H9 (cell line): ENCODE measurements at regions not wholly inside any gene's neighbourhood (a gene's known extent, or its start where the extent isn't known, plus 50 kb on each side); places are given as distances from the start of the nearest gene placed in this dataset.

ENCODE experiments used
- DNase-seq: peaks from one replicate; pipeline ENCODE4 v3.0.0-alpha.2; 2017
- H2AFZ ChIP-seq: one replicate; pipeline ENCODE4 v1.6.1; 2013; ENCODE audit warnings: mild to moderate bottlenecking, low read length, control low read depth, moderate library complexity
- H2AK5ac ChIP-seq: 2 replicates; pipeline ENCODE4 v1.6.1; 2013; ENCODE audit warnings: low read length, control low read depth, mixed read lengths; ENCODE audit not compliant: insufficient read length
- H2BK120ac ChIP-seq: one replicate; pipeline ENCODE4 v1.6.1; 2013; ENCODE audit warnings: low read depth, mild to moderate bottlenecking, low read length, control low read depth, inconsistent platforms; ENCODE audit not compliant: poor library complexity, severe bottlenecking
- H2BK12ac ChIP-seq: 2 replicates; pipeline ENCODE4 v1.6.1; 2013; ENCODE audit warnings: low read length, control low read depth, mixed read lengths, low read depth; ENCODE audit not compliant: insufficient read length
- H2BK15ac ChIP-seq: 2 replicates; pipeline ENCODE4 v1.6.1; 2013; ENCODE audit warnings: low read depth, low read length, control low read depth
- H2BK20ac ChIP-seq: one replicate; pipeline ENCODE4 v1.6.1; 2013; ENCODE audit warnings: low read depth, mild to moderate bottlenecking, low read length, control low read depth, inconsistent platforms; ENCODE audit not compliant: poor library complexity, severe bottlenecking
- H2BK5ac ChIP-seq: 2 replicates; pipeline ENCODE4 v1.6.1; 2013; ENCODE audit warnings: low read length, control low read depth, mixed read lengths; ENCODE audit not compliant: insufficient read length
- H3K14ac ChIP-seq: 2 replicates; pipeline ENCODE4 v1.6.1; 2013; ENCODE audit warnings: low read length, control low read depth; ENCODE audit not compliant: insufficient read depth
- H3K18ac ChIP-seq: 2 replicates; pipeline ENCODE4 v1.6.1; 2013; ENCODE audit warnings: low read depth, mild to moderate bottlenecking, mixed read lengths, low read length, control low read depth; ENCODE audit not compliant: insufficient read length
- H3K23ac ChIP-seq: 2 replicates; pipeline ENCODE4 v1.6.1; 2013; ENCODE audit warnings: low read length, control low read depth, mixed read lengths, low read depth; ENCODE audit not compliant: insufficient read length
- H3K23me2 ChIP-seq: 2 replicates; pipeline ENCODE4 v1.6.1; 2013; ENCODE audit warnings: low read depth, mild to moderate bottlenecking, mixed read lengths, low read length, control low read depth; ENCODE audit not compliant: insufficient read length, poor library complexity, severe bottlenecking
- H3K27ac ChIP-seq: 2 replicates; pipeline ENCODE4 v1.5.1; 2013; ENCODE audit warnings: low read length, control low read depth, mixed read lengths, low read depth; ENCODE audit not compliant: insufficient read length
- H3K27me3 ChIP-seq: 2 replicates; pipeline ENCODE4 v1.6.1; 2013; ENCODE audit warnings: low read length, control low read depth, inconsistent platforms; ENCODE audit not compliant: insufficient read depth
- H3K4ac ChIP-seq: 2 replicates; pipeline ENCODE4 v1.6.1; 2013; ENCODE audit warnings: low read depth, mild to moderate bottlenecking, control low read depth, inconsistent platforms, low read length, moderate library complexity
- H3K4me1 ChIP-seq: 2 replicates; pipeline ENCODE4 v1.6.1; 2013; ENCODE audit warnings: low read length, control low read depth, inconsistent platforms; ENCODE audit not compliant: insufficient read depth
- H3K4me2 ChIP-seq: 2 replicates; pipeline ENCODE4 v1.6.1; 2013; ENCODE audit warnings: low read length, control low read depth, mixed read lengths; ENCODE audit not compliant: insufficient read length, insufficient read depth
- H3K56ac ChIP-seq: 2 replicates; pipeline ENCODE4 v1.6.1; 2013; ENCODE audit warnings: low read depth, mild to moderate bottlenecking, mixed read lengths, low read length, control low read depth; ENCODE audit not compliant: insufficient read length
- H3K79me1 ChIP-seq: 2 replicates; pipeline ENCODE4 v1.6.1; 2013; ENCODE audit warnings: low read depth, mild to moderate bottlenecking, moderate library complexity, low read length, control low read depth, inconsistent platforms; ENCODE audit not compliant: insufficient read depth, poor library complexity, severe bottlenecking
- H3K79me2 ChIP-seq: 2 replicates; pipeline ENCODE4 v1.6.1; 2013; ENCODE audit warnings: low read length, control low read depth, inconsistent platforms; ENCODE audit not compliant: insufficient read depth
- H3K9ac ChIP-seq: 2 replicates; pipeline ENCODE4 v1.6.1; 2013; ENCODE audit warnings: low read length, control low read depth, mixed read lengths; ENCODE audit not compliant: insufficient read length; ENCODE audit errors: extremely low read depth
- H3K9me3 ChIP-seq: one replicate; pipeline ENCODE4 v1.6.1; 2013; ENCODE audit warnings: low read depth, low read length, inconsistent platforms; ENCODE audit not compliant: control insufficient read depth
- H3T11ph ChIP-seq: one replicate; pipeline ENCODE4 v1.6.1; 2013; ENCODE audit warnings: mild to moderate bottlenecking, low read length, control low read depth, inconsistent platforms
- H4K20me1 ChIP-seq: one replicate; pipeline ENCODE4 v1.6.1; 2013; ENCODE audit not compliant: control insufficient read depth, insufficient read length, insufficient read depth
- H4K5ac ChIP-seq: 2 replicates; pipeline ENCODE4 v1.6.1; 2013; ENCODE audit warnings: low read depth, mild to moderate bottlenecking, mixed read lengths, low read length, control low read depth; ENCODE audit not compliant: insufficient read length
- H4K8ac ChIP-seq: replicated peaks from 2 replicates; pipeline ENCODE4 v1.6.1; 2013; ENCODE audit warnings: low read length, control low read depth, mixed read lengths, low read depth; ENCODE audit not compliant: insufficient read length
- H4K91ac ChIP-seq: 2 replicates; pipeline ENCODE4 v1.6.1; 2013; ENCODE audit warnings: low read depth, mild to moderate bottlenecking, moderate library complexity, mixed read lengths, low read length, control low read depth; ENCODE audit not compliant: insufficient read length
- H3K27ac Mint-ChIP-seq, 3 experiments: 2 replicates in 2 of 3; 3 replicates in 1 of 3; pipeline ENCODE4 v1.8.0; 2020 to 2021; ENCODE audit warnings: mixed read lengths in 3 of 3, mild to moderate bottlenecking in 1 of 3, moderate library complexity in 1 of 3
- H3K27me3 Mint-ChIP-seq: 2 replicates; pipeline ENCODE4 v1.8.0; 2021; ENCODE audit warnings: low read depth, mild to moderate bottlenecking, moderate library complexity, mixed read lengths
- H3K36me3 Mint-ChIP-seq, 3 experiments: 2 replicates in 2 of 3; 3 replicates in 1 of 3; pipeline ENCODE4 v1.8.0; 2020 to 2021; ENCODE audit warnings: low read depth in 3 of 3, mixed read lengths in 3 of 3; ENCODE audit not compliant: insufficient read depth in 1 of 3
- H3K4me1 Mint-ChIP-seq, 2 experiments: 2 replicates each; pipeline ENCODE4 v1.8.0; 2020; ENCODE audit warnings: mixed read lengths in 2 of 2
- H3K4me3 Mint-ChIP-seq, 2 experiments: 2 replicates in 1 of 2; 3 replicates in 1 of 2; pipeline ENCODE4 v1.8.0; 2020 to 2021; ENCODE audit warnings: mild to moderate bottlenecking in 2 of 2, mixed read lengths in 2 of 2, moderate library complexity in 1 of 2
- H3K9me3 Mint-ChIP-seq, 2 experiments: 2 replicates in 1 of 2; 3 replicates in 1 of 2; pipeline ENCODE4 v1.8.0; 2020; ENCODE audit warnings: mild to moderate bottlenecking in 2 of 2, mixed read lengths in 2 of 2, moderate library complexity in 1 of 2
- CTCF ChIP-seq: fragments of 200-600 bp; sonication (generic); conservative IDR thresholded peaks from 3 replicates; pipeline ENCODE4 v1.8.0; 2021; ENCODE audit warnings: antibody characterized with exemption, mild to moderate bottlenecking
- WGBS: extraction: QIAGEN DNeasy Blood & Tissue Kit; methylation state at CpG from one replicate; pipeline ENCODE4 v1.1.7; 2013; ENCODE audit warnings: missing lambda C conversion rate, low lambda C conversion rate, mixed read lengths; ENCODE audit not compliant: insufficient read length; ENCODE audit errors: extremely low coverage; 5-methylcytosine and 5-hydroxymethylcytosine counted together

GRCh38 chr3:153252963-153253362, 90.9 kb downstream of the RAP2B start:
- Histone ChIP-seq H3K23ac (no peak overlapping the region), H3K79me1 (no peaks in the 10 kb centered on the region), H3K27ac (no peak overlapping the region), H3K56ac (no peak overlapping the region), H4K91ac (no peak overlapping the region), H3K9me3 (no peaks in the 10 kb centered on the region), H3K14ac (no peak overlapping the region), H4K8ac (no peak overlapping the region), H2BK15ac (no peak overlapping the region), H2BK12ac (no peak overlapping the region), H3K27me3 (no peaks in the 10 kb centered on the region), H3K9ac (no peak overlapping the region), H2AK5ac (no peak overlapping the region), H3K23me2 (no peaks in the 10 kb centered on the region), H3K79me2 (no peaks in the 10 kb centered on the region), H2BK20ac (no peak overlapping the region), H2AFZ (no peak overlapping the region), H3K4ac (no peak overlapping the region), H2BK120ac (no peak overlapping the region), H3K4me1 (peaks cover 2% of the 10 kb centered on the region; the same call in 1 of the 2 replicates), H3K4me2 (no peak overlapping the region), H2BK5ac (no peak overlapping the region), H3T11ph (no peak overlapping the region), H3K18ac (no peak overlapping the region), H4K5ac (no peak overlapping the region), H4K20me1 (no peaks in the 10 kb centered on the region)
- no peak for TF ChIP-seq CTCF
- DNase-seq: no peak
- no peak overlapping the region for H3K4me3 Mint-ChIP-seq
- peaks cover 0 to 3% of the 10 kb centered on the region in 2 experiments; a peak in 2 of 5 replicates for H3K9me3 Mint-ChIP-seq
- WGBS: no CpG with 5 or more reads among the region's 3 CpGs
- H3K27ac Mint-ChIP-seq: no peak overlapping the region
- no peaks in the 10 kb centered on the region for H3K27me3 Mint-ChIP-seq
- peaks cover 12 to 14% of the 10 kb centered on the region in 2 experiments for H3K4me1 Mint-ChIP-seq
- H3K36me3 Mint-ChIP-seq: no peaks in the 10 kb centered on the region
